Neutrophil (primary cell): ENCODE measurements at regions not wholly inside any gene's neighbourhood (a gene's known extent, or its start where the extent isn't known, plus 50 kb on each side); places are given as distances from the start of the nearest gene placed in this dataset.

Source experiments
- H3K27ac ChIP-seq: fragments of 200-600 bp; sonication (generic); 2 replicates; pipeline ENCODE4 v1.5.1; 2016; ENCODE audit warnings: mild to moderate bottlenecking, moderate library complexity
- H3K27me3 ChIP-seq: fragments of 200-600 bp; sonication (generic); 2 replicates; pipeline ENCODE4 v1.6.0; 2016; ENCODE audit warnings: mild to moderate bottlenecking
- H3K36me3 ChIP-seq: fragments of 200-600 bp; sonication (generic); 2 replicates; pipeline ENCODE4 v1.5.1; 2017
- H3K4me1 ChIP-seq, 2 experiments: fragments of 200-600 bp in 1 of 2; sonication (generic) in 1 of 2; 1 replicate in 1 of 2; 2 replicates in 1 of 2; pipeline versions ENCODE4 v1.5.1 to v1.6.1; 2013 to 2016; ENCODE audit warnings: low read depth in 1 of 2, low read length in 1 of 2, mild to moderate bottlenecking in 1 of 2, moderate library complexity in 1 of 2; ENCODE audit not compliant: control insufficient read depth in 1 of 2, insufficient read depth in 1 of 2
- H3K4me3 ChIP-seq, 2 experiments: fragments of 200-600 bp in 1 of 2; sonication (generic) in 1 of 2; 1 replicate in 1 of 2; 2 replicates in 1 of 2; pipeline ENCODE4 v1.5.1; 2013 to 2016; ENCODE audit warnings: low read depth in 1 of 2, low read length in 1 of 2, mild to moderate bottlenecking in 1 of 2, moderate library complexity in 1 of 2
- H3K9me3 ChIP-seq: fragments of 200-600 bp; sonication (generic); 2 replicates; pipeline ENCODE4 v1.5.1; 2016
- TF ChIP-seq, protein P1 (sequence below): fragments of 200-600 bp; sonication (generic); IDR thresholded peaks from 2 replicates; pipeline ENCODE4 v1.5.1; 2016; ENCODE audit warnings: antibody characterized with exemption

DNA sequence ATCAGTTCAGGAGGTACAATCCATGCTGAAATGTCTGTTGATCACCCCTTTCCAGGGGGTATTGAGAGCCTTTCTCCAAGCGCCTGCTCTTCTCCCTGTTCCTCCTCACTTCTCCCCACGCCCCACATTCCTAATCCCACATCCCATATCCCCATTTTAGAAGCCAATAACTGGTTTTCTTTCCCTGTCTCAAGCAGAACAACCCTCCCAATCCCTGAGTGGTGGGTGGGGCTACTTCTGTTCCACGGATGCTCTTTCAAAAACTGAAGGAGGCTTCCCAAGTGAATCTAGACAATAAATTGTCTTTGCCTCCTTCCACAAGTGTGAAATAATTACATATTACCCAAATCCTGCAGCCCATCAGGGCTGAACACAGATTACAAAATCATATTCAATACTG lies 77.0 kb upstream of the SEMA6A start:
- Histone ChIP-seq H3K9me3 (no peaks in the 10 kb centered on the region), H3K4me1 (no peaks in the 10 kb centered on the region), H3K4me3 (no peak overlapping the region), H3K27ac (no peak overlapping the region), H3K36me3 (no peaks in the 10 kb centered on the region), H3K27me3 (peaks cover 21% of the 10 kb centered on the region)
- TF ChIP-seq, protein P1, sequence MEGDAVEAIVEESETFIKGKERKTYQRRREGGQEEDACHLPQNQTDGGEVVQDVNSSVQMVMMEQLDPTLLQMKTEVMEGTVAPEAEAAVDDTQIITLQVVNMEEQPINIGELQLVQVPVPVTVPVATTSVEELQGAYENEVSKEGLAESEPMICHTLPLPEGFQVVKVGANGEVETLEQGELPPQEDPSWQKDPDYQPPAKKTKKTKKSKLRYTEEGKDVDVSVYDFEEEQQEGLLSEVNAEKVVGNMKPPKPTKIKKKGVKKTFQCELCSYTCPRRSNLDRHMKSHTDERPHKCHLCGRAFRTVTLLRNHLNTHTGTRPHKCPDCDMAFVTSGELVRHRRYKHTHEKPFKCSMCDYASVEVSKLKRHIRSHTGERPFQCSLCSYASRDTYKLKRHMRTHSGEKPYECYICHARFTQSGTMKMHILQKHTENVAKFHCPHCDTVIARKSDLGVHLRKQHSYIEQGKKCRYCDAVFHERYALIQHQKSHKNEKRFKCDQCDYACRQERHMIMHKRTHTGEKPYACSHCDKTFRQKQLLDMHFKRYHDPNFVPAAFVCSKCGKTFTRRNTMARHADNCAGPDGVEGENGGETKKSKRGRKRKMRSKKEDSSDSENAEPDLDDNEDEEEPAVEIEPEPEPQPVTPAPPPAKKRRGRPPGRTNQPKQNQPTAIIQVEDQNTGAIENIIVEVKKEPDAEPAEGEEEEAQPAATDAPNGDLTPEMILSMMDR = no peak

DNA sequence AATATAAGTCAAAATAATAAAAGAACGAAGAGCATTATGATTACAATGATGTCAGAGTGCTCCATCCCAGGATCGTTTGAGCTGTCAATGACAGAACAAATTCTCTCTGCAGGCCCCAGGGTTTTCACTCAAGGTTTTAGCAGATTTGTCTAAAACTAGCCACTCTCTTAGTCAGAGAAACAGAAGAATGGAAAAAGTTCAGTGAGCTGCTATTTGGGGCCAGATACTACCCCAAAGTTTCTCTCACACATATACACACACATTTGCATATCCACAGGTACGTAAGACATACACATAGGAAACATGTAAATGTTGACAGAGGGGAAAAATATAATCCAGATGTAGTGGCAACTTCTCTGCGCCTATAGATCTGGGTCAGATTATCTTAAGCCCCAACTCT lies 76.3 kb upstream of the SEMA6A start:
- Histone ChIP-seq H3K4me3 (no peak overlapping the region), H3K27me3 (peaks cover 21% of the 10 kb centered on the region), H3K4me1 (no peaks in the 10 kb centered on the region), H3K27ac (no peak overlapping the region), H3K36me3 (no peaks in the 10 kb centered on the region), H3K9me3 (no peaks in the 10 kb centered on the region)
- TF ChIP-seq, protein P1 = no peak

GRCh38 chr5:116650544-116650943 lies 75.9 kb upstream of the SEMA6A start:
- Histone ChIP-seq H3K36me3 (no peaks in the 10 kb centered on the region), H3K27me3 (peaks cover 21% of the 10 kb centered on the region), H3K4me1 (no peaks in the 10 kb centered on the region), H3K4me3 (no peak overlapping the region), H3K9me3 (no peaks in the 10 kb centered on the region), H3K27ac (no peak overlapping the region)
- TF ChIP-seq, protein P1 = no peak

- no peaks in the 10 kb centered on the region for H3K36me3 ChIP-seq
- no peaks in the 10 kb centered on the region for H3K27me3 ChIP-seq
- no peaks in the 10 kb centered on the region for H3K4me1 ChIP-seq
- TF ChIP-seq, protein P1 = no peak
- no peaks in the 10 kb centered on the region for H3K9me3 ChIP-seq
- no peak overlapping the region for H3K27ac ChIP-seq
- H3K4me3 ChIP-seq = no peak overlapping the region
Measured at GRCh38 chr5:116646611-116647289, 72.1 kb upstream of the SEMA6A start.

GRCh38 chr5:116645627-116646026 lies 71.0 kb upstream of the SEMA6A start:
- Histone ChIP-seq H3K27me3 (no peaks in the 10 kb centered on the region), H3K4me3 (no peak overlapping the region), H3K9me3 (no peaks in the 10 kb centered on the region), H3K36me3 (no peaks in the 10 kb centered on the region), H3K27ac (no peak overlapping the region), H3K4me1 (no peaks in the 10 kb centered on the region)
- TF ChIP-seq, protein P1 = no peak
